Fibroblast of lung (primary cell): ENCODE measurements at regions not wholly inside any gene's neighbourhood (a gene's known extent, or its start where the extent isn't known, plus 50 kb on each side); places are given as distances from the start of the nearest gene placed in this dataset.

Experiments used
- EZH2 ChIP-seq: IDR thresholded peaks from 2 replicates; pipeline ENCODE4 v1.5.1; 2012; ENCODE audit warnings: low read length, control low read depth, mild to moderate bottlenecking; ENCODE audit errors: missing control alignments
- TF ChIP-seq, protein P1 (sequence below), 2 donors: IDR thresholded peaks in 1 of 2; conservative IDR thresholded peaks in 1 of 2; 1 replicate in 1 of 2; 2 replicates in 1 of 2; pipeline ENCODE4 v1.5.1; 2011 to 2012; ENCODE audit warnings: low read length in 2 of 2, control low read depth in 1 of 2, inconsistent platforms in 1 of 2, low read depth in 1 of 2, mild to moderate bottlenecking in 1 of 2

DNA sequence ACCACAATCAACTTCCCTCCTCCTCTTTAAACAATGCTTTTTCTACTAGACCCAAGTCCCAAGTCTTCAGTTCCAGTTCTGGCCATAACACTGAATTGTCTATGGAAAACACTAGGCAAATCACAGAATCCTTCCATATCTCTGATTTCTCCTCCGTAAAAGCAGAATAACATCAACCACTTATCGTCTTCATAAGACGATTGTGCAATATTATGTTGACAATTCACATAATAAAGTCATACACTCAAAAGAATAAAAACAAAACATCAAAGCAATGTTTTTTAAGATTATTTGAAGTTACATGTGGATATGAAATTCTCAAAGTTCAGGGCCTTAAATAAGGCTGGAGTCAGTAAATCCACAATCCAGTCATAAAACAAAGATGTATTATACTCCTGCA, 84.4 kb downstream of the MTERF1 start:
- TF ChIP-seq, protein P1, sequence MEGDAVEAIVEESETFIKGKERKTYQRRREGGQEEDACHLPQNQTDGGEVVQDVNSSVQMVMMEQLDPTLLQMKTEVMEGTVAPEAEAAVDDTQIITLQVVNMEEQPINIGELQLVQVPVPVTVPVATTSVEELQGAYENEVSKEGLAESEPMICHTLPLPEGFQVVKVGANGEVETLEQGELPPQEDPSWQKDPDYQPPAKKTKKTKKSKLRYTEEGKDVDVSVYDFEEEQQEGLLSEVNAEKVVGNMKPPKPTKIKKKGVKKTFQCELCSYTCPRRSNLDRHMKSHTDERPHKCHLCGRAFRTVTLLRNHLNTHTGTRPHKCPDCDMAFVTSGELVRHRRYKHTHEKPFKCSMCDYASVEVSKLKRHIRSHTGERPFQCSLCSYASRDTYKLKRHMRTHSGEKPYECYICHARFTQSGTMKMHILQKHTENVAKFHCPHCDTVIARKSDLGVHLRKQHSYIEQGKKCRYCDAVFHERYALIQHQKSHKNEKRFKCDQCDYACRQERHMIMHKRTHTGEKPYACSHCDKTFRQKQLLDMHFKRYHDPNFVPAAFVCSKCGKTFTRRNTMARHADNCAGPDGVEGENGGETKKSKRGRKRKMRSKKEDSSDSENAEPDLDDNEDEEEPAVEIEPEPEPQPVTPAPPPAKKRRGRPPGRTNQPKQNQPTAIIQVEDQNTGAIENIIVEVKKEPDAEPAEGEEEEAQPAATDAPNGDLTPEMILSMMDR (conservative IDR thresholded peaks at IDR 0.05 in 1 of 2, IDR thresholded peaks at IDR 0.05 in 1 of 2; ENCODE audit: low read depth in 1 of 2, low read length in 2 of 2): no peak
- TF ChIP-seq EZH2: no peak
